Upper lobe of left lung (tissue), 4 donors: ENCODE measurements at regions not wholly inside any gene's neighbourhood (a gene's known extent, or its start where the extent isn't known, plus 50 kb on each side); places are given as distances from the start of the nearest gene placed in this dataset.

Experiments used
- CTCF ChIP-seq, 6 experiments: fragments of 450-650 bp in 4 of 6; fragments of 200-600 bp in 2 of 6; sonication (generic) in 2 of 6; IDR thresholded peaks; one replicate each; pipeline ENCODE4 v1.5.1; 2016 to 2019; ENCODE audit warnings: antibody characterized with exemption in 6 of 6
- EP300 ChIP-seq, 4 donors: sonication (generic); formaldehyde crosslinking; IDR thresholded peaks; one replicate each; pipeline ENCODE4 v1.5.1; 2017; ENCODE audit warnings: antibody characterized with exemption in 4 of 4, control low read depth in 2 of 4
- POLR2A ChIP-seq, 4 donors: fragments of 450-650 bp; IDR thresholded peaks; one replicate each; pipeline ENCODE4 v1.5.1; 2016 to 2017; ENCODE audit warnings: antibody characterized with exemption in 4 of 4, mild to moderate bottlenecking in 2 of 4
- POLR2AphosphoS5 ChIP-seq, 2 donors: sonication (generic); formaldehyde crosslinking; IDR thresholded peaks; one replicate each; pipeline ENCODE4 v1.5.1; 2017; ENCODE audit warnings: antibody characterized with exemption in 2 of 2

GRCh38 chr13:22108283-22108942 lies 437.5 kb downstream of the FGF9 start:
- TF ChIP-seq POLR2A (IDR thresholded peaks at IDR 0.05) (no peak), CTCF (IDR thresholded peaks at IDR 0.05) (no peak), POLR2AphosphoS5 (IDR thresholded peaks at IDR 0.05) (no peak), EP300 (IDR thresholded peaks at IDR 0.05) (no peak)
